SK-N-SH treated with all-trans-retinoic acid at 6 μM for 48 hours (cell line): ENCODE measurements at regions not wholly inside any gene's neighbourhood (a gene's known extent, or its start where the extent isn't known, plus 50 kb on each side); places are given as distances from the start of the nearest gene placed in this dataset.

Source experiments
- CSDC2 ChIP-seq: fragments of 250-450 bp; sonication (Bioruptor Pico); IDR thresholded peaks from 2 replicates; pipeline ENCODE4 v1.5.0; 2020; ENCODE audit warnings: mild to moderate bottlenecking, moderate library complexity
- TF ChIP-seq, protein P1 (sequence below): fragments of 250-450 bp; sonication (Bioruptor Pico); IDR thresholded peaks from 2 replicates; pipeline ENCODE4 v1.8.0; 2021; ENCODE audit warnings: low read depth, mild to moderate bottlenecking, moderate library complexity, borderline replicate concordance

DNA sequence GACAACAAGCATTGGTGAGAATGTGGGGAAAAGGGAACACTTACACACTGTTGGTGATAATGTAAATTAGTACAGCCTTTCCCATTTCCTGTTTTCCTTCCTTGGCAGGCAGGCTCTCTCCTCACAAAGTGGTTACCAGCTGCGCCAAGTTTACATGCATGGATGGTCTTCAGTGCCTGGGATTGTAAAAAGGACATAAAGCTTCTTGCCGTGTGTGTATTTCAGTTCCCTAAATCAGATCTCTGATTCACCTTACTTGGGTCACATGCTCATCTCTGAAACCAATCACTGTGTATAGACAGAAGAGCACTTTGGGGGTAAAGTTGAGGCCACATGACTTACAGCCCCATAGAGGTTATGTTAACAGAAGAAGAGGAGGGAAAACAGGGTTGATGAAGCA lies 92.8 kb downstream of the CAVIN4 start:
- TF ChIP-seq CSDC2 (CRISPR knock-in tag), result no peak
- TF ChIP-seq, protein P1, sequence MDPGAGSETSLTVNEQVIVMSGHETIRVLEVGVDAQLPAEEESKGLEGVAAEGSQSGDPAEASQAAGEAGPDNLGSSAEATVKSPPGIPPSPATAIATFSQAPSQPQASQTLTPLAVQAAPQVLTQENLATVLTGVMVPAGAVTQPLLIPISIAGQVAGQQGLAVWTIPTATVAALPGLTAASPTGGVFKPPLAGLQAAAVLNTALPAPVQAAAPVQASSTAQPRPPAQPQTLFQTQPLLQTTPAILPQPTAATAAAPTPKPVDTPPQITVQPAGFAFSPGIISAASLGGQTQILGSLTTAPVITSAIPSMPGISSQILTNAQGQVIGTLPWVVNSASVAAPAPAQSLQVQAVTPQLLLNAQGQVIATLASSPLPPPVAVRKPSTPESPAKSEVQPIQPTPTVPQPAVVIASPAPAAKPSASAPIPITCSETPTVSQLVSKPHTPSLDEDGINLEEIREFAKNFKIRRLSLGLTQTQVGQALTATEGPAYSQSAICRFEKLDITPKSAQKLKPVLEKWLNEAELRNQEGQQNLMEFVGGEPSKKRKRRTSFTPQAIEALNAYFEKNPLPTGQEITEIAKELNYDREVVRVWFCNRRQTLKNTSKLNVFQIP (CRISPR knock-in tag), result no peak
